ENCODE measurements at regions not wholly inside any gene's neighbourhood (a gene's known extent, or its start where the extent isn't known, plus 50 kb on each side); places are given as distances from the start of the nearest gene placed in this dataset.

DNA sequence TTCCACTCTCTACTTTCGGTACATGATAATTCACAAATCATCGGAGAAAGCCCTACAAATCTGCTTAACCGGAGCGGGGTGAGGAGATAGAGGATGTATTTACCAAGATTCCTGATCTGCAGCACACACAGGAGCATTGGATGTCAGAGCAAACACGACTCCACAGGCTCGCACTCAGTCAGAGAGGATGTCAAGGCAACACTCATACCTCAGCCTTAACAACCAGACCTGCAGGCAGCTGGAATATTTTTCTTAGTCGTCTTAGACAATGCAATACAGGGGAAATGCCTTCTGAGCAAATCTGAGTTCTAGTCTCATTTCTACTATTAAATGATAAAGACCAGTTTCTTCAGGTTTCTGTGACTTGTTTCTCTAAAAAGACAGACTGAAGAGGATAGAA, 159.3 kb upstream of the CPNE8 start:
- TF ChIP-seq, protein P1, sequence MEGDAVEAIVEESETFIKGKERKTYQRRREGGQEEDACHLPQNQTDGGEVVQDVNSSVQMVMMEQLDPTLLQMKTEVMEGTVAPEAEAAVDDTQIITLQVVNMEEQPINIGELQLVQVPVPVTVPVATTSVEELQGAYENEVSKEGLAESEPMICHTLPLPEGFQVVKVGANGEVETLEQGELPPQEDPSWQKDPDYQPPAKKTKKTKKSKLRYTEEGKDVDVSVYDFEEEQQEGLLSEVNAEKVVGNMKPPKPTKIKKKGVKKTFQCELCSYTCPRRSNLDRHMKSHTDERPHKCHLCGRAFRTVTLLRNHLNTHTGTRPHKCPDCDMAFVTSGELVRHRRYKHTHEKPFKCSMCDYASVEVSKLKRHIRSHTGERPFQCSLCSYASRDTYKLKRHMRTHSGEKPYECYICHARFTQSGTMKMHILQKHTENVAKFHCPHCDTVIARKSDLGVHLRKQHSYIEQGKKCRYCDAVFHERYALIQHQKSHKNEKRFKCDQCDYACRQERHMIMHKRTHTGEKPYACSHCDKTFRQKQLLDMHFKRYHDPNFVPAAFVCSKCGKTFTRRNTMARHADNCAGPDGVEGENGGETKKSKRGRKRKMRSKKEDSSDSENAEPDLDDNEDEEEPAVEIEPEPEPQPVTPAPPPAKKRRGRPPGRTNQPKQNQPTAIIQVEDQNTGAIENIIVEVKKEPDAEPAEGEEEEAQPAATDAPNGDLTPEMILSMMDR (IDR thresholded peaks at IDR 0.05) = no peak
- TF ChIP-seq POLR2A (IDR thresholded peaks at IDR 0.05) = no peak
